ENCODE measurements at regions not wholly inside any gene's neighbourhood (a gene's known extent, or its start where the extent isn't known, plus 50 kb on each side); places are given as distances from the start of the nearest gene placed in this dataset.

- peaks cover 7% of the 10 kb centered on the region; the same call in 1 of the 2 replicates for H3K4me1 ChIP-seq (ENCODE audit: control insufficient read depth, insufficient read depth, low read length)
- H3K36me3 ChIP-seq (ENCODE audit: control insufficient read depth in 2 of 2, insufficient read depth in 1 of 2, low read length in 2 of 2) = no peaks in the 10 kb centered on the region
- H3K27ac ChIP-seq (ENCODE audit: extremely low read depth, low read depth, low read length) = no peak overlapping the region
- no peak overlapping the region for H3K4me3 ChIP-seq (ENCODE audit: low read depth, low read length)
- H3K9me3 ChIP-seq (ENCODE audit: control insufficient read depth, insufficient read depth, low read depth, low read length) = no peaks in the 10 kb centered on the region
- ChIA-PET POLR2A (no interaction called here), CTCF (interaction anchor here (0.6 kb wide), 1 partner anchor 454 kb away, joined by 3 read pairs; no protein-coding TSS in a partner anchor)
- TF ChIP-seq BCL11B (tag by site-specific recombination; IDR thresholded peaks at IDR 0.05; ENCODE audit: low read depth) = no peak
- peak; percentile 80; the same call in 1 of the 2 replicates for TF ChIP-seq HOXD13 (CRISPR knock-in tag; IDR thresholded peaks at IDR 0.05; ENCODE audit: borderline replicate concordance)
These were observed 732.6 kb upstream of the FLRT2 start for GRCh38 chr14:84797326-84797725.

GRCh38 chr14:84804468-84804867 is 725.5 kb upstream of the FLRT2 start:
- ChIA-PET CTCF (no interaction called here), POLR2A (no interaction called here)
- Histone ChIP-seq H3K36me3 (ENCODE audit: control insufficient read depth in 2 of 2, insufficient read depth in 1 of 2, low read length in 2 of 2) (no peaks in the 10 kb centered on the region), H3K4me3 (ENCODE audit: low read depth, low read length) (no peak overlapping the region), H3K9me3 (ENCODE audit: control insufficient read depth, insufficient read depth, low read depth, low read length) (no peaks in the 10 kb centered on the region), H3K27ac (ENCODE audit: extremely low read depth, low read depth, low read length) (no peak overlapping the region), H3K4me1 (ENCODE audit: control insufficient read depth, insufficient read depth, low read length) (peaks cover 4% of the 10 kb centered on the region; the same call in 1 of the 2 replicates)
- TF ChIP-seq ZNF311 (tag by site-specific recombination; IDR thresholded peaks at IDR 0.05; ENCODE audit: borderline replicate concordance) (no peak), ZNF404 (tag by site-specific recombination; IDR thresholded peaks at IDR 0.05) (no peak), ZNF292 (tag by site-specific recombination; IDR thresholded peaks at IDR 0.05; ENCODE audit: borderline replicate concordance, low read depth) (no peak), ZNF18 (tag by site-specific recombination; IDR thresholded peaks at IDR 0.05) (no peak), HOXD13 (CRISPR knock-in tag; IDR thresholded peaks at IDR 0.05; ENCODE audit: borderline replicate concordance) (no peak), ZNF621 (tag by site-specific recombination; IDR thresholded peaks at IDR 0.05) (no peak), ZNF426 (tag by site-specific recombination; IDR thresholded peaks at IDR 0.05) (no peak)

DNA sequence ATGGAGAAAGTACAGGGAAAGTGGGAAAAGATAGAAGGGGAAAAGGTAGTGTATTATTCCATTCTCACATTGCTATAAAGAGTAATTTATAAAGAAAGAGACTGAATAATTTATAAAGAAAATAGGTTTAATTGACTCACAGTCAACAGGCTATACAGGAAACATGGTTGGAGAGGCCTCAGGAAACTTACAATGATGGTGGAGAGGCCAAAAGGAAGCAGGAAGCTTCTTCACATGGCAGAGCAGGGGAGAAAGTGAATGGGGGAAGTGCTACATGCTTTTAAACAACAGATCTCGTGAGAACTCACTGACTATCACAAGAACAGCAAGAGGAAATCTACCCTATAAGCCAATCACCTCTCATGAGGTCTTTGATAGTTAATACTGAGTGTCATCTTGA is 725.0 kb upstream of the FLRT2 start:
- ChIA-PET CTCF (no interaction called here), POLR2A (no interaction called here)
- H3K4me3 ChIP-seq (ENCODE audit: low read depth, low read length) = no peak overlapping the region
- no peaks in the 10 kb centered on the region for H3K36me3 ChIP-seq (ENCODE audit: control insufficient read depth in 2 of 2, insufficient read depth in 1 of 2, low read length in 2 of 2)
- no peaks in the 10 kb centered on the region for H3K9me3 ChIP-seq (ENCODE audit: control insufficient read depth, insufficient read depth, low read depth, low read length)
- no peak overlapping the region for H3K27ac ChIP-seq (ENCODE audit: extremely low read depth, low read depth, low read length)
- H3K4me1 ChIP-seq (ENCODE audit: control insufficient read depth, insufficient read depth, low read length) = peaks cover 4% of the 10 kb centered on the region; the same call in 1 of the 2 replicates
- TF ChIP-seq ZNF510 (tag by site-specific recombination; IDR thresholded peaks at IDR 0.05; ENCODE audit: insufficient replicate concordance) = no peak
- TF ChIP-seq, protein P1, sequence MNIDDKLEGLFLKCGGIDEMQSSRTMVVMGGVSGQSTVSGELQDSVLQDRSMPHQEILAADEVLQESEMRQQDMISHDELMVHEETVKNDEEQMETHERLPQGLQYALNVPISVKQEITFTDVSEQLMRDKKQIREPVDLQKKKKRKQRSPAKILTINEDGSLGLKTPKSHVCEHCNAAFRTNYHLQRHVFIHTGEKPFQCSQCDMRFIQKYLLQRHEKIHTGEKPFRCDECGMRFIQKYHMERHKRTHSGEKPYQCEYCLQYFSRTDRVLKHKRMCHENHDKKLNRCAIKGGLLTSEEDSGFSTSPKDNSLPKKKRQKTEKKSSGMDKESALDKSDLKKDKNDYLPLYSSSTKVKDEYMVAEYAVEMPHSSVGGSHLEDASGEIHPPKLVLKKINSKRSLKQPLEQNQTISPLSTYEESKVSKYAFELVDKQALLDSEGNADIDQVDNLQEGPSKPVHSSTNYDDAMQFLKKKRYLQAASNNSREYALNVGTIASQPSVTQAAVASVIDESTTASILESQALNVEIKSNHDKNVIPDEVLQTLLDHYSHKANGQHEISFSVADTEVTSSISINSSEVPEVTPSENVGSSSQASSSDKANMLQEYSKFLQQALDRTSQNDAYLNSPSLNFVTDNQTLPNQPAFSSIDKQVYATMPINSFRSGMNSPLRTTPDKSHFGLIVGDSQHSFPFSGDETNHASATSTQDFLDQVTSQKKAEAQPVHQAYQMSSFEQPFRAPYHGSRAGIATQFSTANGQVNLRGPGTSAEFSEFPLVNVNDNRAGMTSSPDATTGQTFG (tag by site-specific recombination; IDR thresholded peaks at IDR 0.05; ENCODE audit: borderline replicate concordance) = no peak
- TF ChIP-seq ZNF266 (tag by site-specific recombination; IDR thresholded peaks at IDR 0.05; ENCODE audit: low read depth) = no peak
- TF ChIP-seq, protein P2, sequence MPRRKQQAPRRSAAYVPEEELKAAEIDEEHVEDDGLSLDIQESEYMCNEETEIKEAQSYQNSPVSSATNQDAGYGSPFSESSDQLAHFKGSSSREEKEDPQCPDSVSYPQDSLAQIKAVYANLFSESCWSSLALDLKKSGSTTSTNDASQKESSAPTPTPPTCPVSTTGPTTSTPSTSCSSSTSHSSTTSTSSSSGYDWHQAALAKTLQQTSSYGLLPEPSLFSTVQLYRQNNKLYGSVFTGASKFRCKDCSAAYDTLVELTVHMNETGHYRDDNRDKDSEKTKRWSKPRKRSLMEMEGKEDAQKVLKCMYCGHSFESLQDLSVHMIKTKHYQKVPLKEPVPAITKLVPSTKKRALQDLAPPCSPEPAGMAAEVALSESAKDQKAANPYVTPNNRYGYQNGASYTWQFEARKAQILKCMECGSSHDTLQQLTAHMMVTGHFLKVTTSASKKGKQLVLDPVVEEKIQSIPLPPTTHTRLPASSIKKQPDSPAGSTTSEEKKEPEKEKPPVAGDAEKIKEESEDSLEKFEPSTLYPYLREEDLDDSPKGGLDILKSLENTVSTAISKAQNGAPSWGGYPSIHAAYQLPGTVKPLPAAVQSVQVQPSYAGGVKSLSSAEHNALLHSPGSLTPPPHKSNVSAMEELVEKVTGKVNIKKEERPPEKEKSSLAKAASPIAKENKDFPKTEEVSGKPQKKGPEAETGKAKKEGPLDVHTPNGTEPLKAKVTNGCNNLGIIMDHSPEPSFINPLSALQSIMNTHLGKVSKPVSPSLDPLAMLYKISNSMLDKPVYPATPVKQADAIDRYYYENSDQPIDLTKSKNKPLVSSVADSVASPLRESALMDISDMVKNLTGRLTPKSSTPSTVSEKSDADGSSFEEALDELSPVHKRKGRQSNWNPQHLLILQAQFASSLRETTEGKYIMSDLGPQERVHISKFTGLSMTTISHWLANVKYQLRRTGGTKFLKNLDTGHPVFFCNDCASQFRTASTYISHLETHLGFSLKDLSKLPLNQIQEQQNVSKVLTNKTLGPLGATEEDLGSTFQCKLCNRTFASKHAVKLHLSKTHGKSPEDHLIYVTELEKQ (tag by site-specific recombination; IDR thresholded peaks at IDR 0.05; ENCODE audit: borderline replicate concordance) = no peak
- TF ChIP-seq PRDM2 (tag by site-specific recombination; IDR thresholded peaks at IDR 0.05; ENCODE audit: borderline replicate concordance) = no peak
- TF ChIP-seq ZNF398 (tag by site-specific recombination; IDR thresholded peaks at IDR 0.05) = no peak
